Vagina (tissue), 2 donors: ENCODE measurements at regions not wholly inside any gene's neighbourhood (a gene's known extent, or its start where the extent isn't known, plus 50 kb on each side); places are given as distances from the start of the nearest gene placed in this dataset.

Experiments used
- CTCF ChIP-seq, 3 experiments: fragments of 450-650 bp in 2 of 3; fragments of 200-600 bp in 1 of 3; sonication (generic) in 1 of 3; IDR thresholded peaks; one replicate each; pipeline ENCODE4 v1.5.1; 2017 to 2019; ENCODE audit warnings: antibody characterized with exemption in 3 of 3, mild to moderate bottlenecking in 2 of 3, moderate library complexity in 2 of 3
- POLR2A ChIP-seq, 2 donors: fragments of 450-650 bp; IDR thresholded peaks; one replicate each; pipeline ENCODE4 v1.6.1; 2017; ENCODE audit warnings: antibody characterized with exemption in 2 of 2, mild to moderate bottlenecking in 2 of 2, moderate library complexity in 2 of 2
- POLR2AphosphoS5 ChIP-seq, 2 donors: sonication (generic); formaldehyde crosslinking; IDR thresholded peaks; one replicate each; pipeline ENCODE4 v1.9.0; 2017; ENCODE audit warnings: antibody characterized with exemption in 2 of 2, mild to moderate bottlenecking in 2 of 2, low read depth in 1 of 2; ENCODE audit not compliant: insufficient read depth in 1 of 2

GRCh38 chr2:45244928-45245327, 235.7 kb upstream of the SIX2 start:
- no peak for TF ChIP-seq CTCF (IDR thresholded peaks at IDR 0.05)
- no peak for TF ChIP-seq POLR2A (IDR thresholded peaks at IDR 0.05)
- no peak for TF ChIP-seq POLR2AphosphoS5 (IDR thresholded peaks at IDR 0.05; ENCODE audit: insufficient read depth in 1 of 2, low read depth in 1 of 2)
